ENCODE measurements at regions not wholly inside any gene's neighbourhood (a gene's known extent, or its start where the extent isn't known, plus 50 kb on each side); places are given as distances from the start of the nearest gene placed in this dataset.

DNA sequence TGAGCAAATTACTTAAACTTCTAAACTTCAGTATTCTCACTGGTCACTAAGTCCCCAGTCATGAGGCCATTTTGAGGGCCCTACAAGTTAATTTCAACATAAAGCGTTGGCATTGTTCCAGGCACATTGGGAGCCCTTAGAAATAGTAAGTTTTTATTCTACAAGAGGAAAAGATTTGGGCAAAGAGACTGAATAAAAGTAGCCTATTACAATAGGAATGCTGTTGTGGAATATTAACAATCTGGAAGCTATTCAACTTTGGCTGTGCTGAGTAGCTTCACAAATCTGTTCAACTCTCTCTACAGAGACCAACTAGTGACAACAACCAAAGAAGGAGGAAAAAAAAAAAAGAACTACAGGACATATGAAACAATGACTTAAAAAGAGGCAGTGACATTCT is 1287.5 kb upstream of the NXPH2 start:
- Histone ChIP-seq H3K18ac (ENCODE audit: insufficient read length, low read depth, low read length) (no peak overlapping the region), H2AFZ (ENCODE audit: low read length) (no peak overlapping the region), H3K14ac (ENCODE audit: insufficient read depth, low read length) (no peak overlapping the region), H4K20me1 (ENCODE audit: control insufficient read depth, insufficient read depth, insufficient read length) (no peaks in the 10 kb centered on the region), H2AK5ac (ENCODE audit: insufficient read length, low read length) (no peak overlapping the region), H3K27me3 (ENCODE audit: insufficient read depth, low read length) (no peaks in the 10 kb centered on the region), H3T11ph (ENCODE audit: low read length) (no peak overlapping the region), H2BK20ac (ENCODE audit: low read depth, low read length, poor library complexity, severe bottlenecking) (no peak overlapping the region), H4K8ac (replicated peaks; ENCODE audit: insufficient read length, low read depth, low read length) (no peak overlapping the region), H3K4me2 (ENCODE audit: insufficient read depth, insufficient read length, low read length) (no peak overlapping the region), H3K27ac (ENCODE audit: insufficient read length, low read depth, low read length) (no peak overlapping the region), H3K79me2 (ENCODE audit: insufficient read depth, low read length) (no peaks in the 10 kb centered on the region), H4K91ac (ENCODE audit: insufficient read length, low read depth, low read length) (no peak overlapping the region), H2BK15ac (ENCODE audit: low read depth, low read length) (no peak overlapping the region), H3K4me1 (ENCODE audit: insufficient read depth, low read length) (no peaks in the 10 kb centered on the region; the same call in 1 of the 2 replicates), H3K9ac (ENCODE audit: extremely low read depth, insufficient read length, low read length) (no peak overlapping the region), H3K23me2 (ENCODE audit: insufficient read length, low read depth, low read length, poor library complexity, severe bottlenecking) (no peaks in the 10 kb centered on the region), H3K23ac (ENCODE audit: insufficient read length, low read depth, low read length) (no peak overlapping the region), H4K5ac (ENCODE audit: insufficient read length, low read depth, low read length) (no peak overlapping the region), H2BK120ac (ENCODE audit: low read depth, low read length, poor library complexity, severe bottlenecking) (no peak overlapping the region), H3K79me1 (ENCODE audit: insufficient read depth, low read depth, low read length, poor library complexity, severe bottlenecking) (no peaks in the 10 kb centered on the region), H3K9me3 (ENCODE audit: control insufficient read depth, low read depth, low read length) (no peaks in the 10 kb centered on the region), H3K56ac (ENCODE audit: insufficient read length, low read depth, low read length) (no peak overlapping the region), H2BK12ac (ENCODE audit: insufficient read length, low read depth, low read length) (no peak overlapping the region), H3K4ac (ENCODE audit: low read depth, low read length) (no peak overlapping the region), H2BK5ac (ENCODE audit: insufficient read length, low read length) (no peak overlapping the region)
- H3K36me3 Mint-ChIP-seq (ENCODE audit: insufficient read depth in 1 of 3, low read depth in 3 of 3): no peaks in the 10 kb centered on the region
- H3K4me1 Mint-ChIP-seq: peaks cover 3 to 6% of the 10 kb centered on the region in 2 experiments; a peak in 2 of 4 replicates
- no peak for DNase-seq
- no peak overlapping the region for H3K27ac Mint-ChIP-seq
- no peaks in the 10 kb centered on the region for H3K9me3 Mint-ChIP-seq
- no peaks in the 10 kb centered on the region for H3K27me3 Mint-ChIP-seq (ENCODE audit: low read depth)
- no CpG with 5 or more reads among the region's 1 CpG for WGBS (ENCODE audit: extremely low coverage, insufficient read length, low lambda C conversion rate)
- TF ChIP-seq, protein P1, sequence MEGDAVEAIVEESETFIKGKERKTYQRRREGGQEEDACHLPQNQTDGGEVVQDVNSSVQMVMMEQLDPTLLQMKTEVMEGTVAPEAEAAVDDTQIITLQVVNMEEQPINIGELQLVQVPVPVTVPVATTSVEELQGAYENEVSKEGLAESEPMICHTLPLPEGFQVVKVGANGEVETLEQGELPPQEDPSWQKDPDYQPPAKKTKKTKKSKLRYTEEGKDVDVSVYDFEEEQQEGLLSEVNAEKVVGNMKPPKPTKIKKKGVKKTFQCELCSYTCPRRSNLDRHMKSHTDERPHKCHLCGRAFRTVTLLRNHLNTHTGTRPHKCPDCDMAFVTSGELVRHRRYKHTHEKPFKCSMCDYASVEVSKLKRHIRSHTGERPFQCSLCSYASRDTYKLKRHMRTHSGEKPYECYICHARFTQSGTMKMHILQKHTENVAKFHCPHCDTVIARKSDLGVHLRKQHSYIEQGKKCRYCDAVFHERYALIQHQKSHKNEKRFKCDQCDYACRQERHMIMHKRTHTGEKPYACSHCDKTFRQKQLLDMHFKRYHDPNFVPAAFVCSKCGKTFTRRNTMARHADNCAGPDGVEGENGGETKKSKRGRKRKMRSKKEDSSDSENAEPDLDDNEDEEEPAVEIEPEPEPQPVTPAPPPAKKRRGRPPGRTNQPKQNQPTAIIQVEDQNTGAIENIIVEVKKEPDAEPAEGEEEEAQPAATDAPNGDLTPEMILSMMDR (conservative IDR thresholded peaks at IDR 0.05): no peak
- H3K4me3 Mint-ChIP-seq: no peak overlapping the region
